Fibroblast of lung (primary cell): ENCODE measurements at regions not wholly inside any gene's neighbourhood (a gene's known extent, or its start where the extent isn't known, plus 50 kb on each side); places are given as distances from the start of the nearest gene placed in this dataset.
"Not testable (repeated sequence)": the region's sequence is repeated elsewhere in the genome, so short reads cannot be mapped to it uniquely, and the experiment has no call there.

ENCODE experiments used
- DNase-seq, 2 donors: peaks; one replicate each; pipeline versions ENCODE4 v3.0.0 to v3.0.0-alpha.2; 2010; ENCODE audit warnings: low read depth in 2 of 2
- H2AFZ ChIP-seq: 2 replicates; pipeline ENCODE4 v1.5.1; 2012; ENCODE audit warnings: low read length, control low read depth, inconsistent platforms
- H3K27ac ChIP-seq: 2 replicates; pipeline ENCODE4 v1.5.1; 2011; ENCODE audit warnings: low read length, control low read depth; ENCODE audit not compliant: insufficient read depth
- H3K27me3 ChIP-seq: 2 replicates; pipeline ENCODE4 v1.5.1; 2011; ENCODE audit warnings: mild to moderate bottlenecking, low read length; ENCODE audit not compliant: control insufficient read depth, insufficient read depth
- H3K36me3 ChIP-seq: 2 replicates; pipeline ENCODE4 v1.5.1; 2011; ENCODE audit warnings: low read length; ENCODE audit not compliant: control insufficient read depth, insufficient read depth
- H3K4me1 ChIP-seq: 2 replicates; pipeline ENCODE4 v1.5.1; 2011; ENCODE audit warnings: low read length; ENCODE audit not compliant: control insufficient read depth, insufficient read depth; ENCODE audit errors: extremely low read depth
- H3K4me2 ChIP-seq: 2 replicates; pipeline ENCODE4 v1.5.1; 2011; ENCODE audit warnings: low read length, control low read depth; ENCODE audit not compliant: insufficient read depth; ENCODE audit errors: extremely low read depth
- H3K4me3 ChIP-seq, 4 experiments: fragments of 200-600 bp in 1 of 4; sonication (generic) in 1 of 4; replicated peaks in 1 of 4; 2 replicates each; pipeline ENCODE4 v1.5.1; 2011 to 2016; ENCODE audit warnings: low read length in 4 of 4, low read depth in 3 of 4, mild to moderate bottlenecking in 3 of 4, control low read depth in 2 of 4, inconsistent platforms in 1 of 4, mixed read lengths in 1 of 4; ENCODE audit not compliant: insufficient read depth in 1 of 4; ENCODE audit errors: control extremely low read depth in 1 of 4
- H3K79me2 ChIP-seq: 2 replicates; pipeline ENCODE4 v1.5.1; 2012; ENCODE audit warnings: mild to moderate bottlenecking, low read length, inconsistent platforms; ENCODE audit not compliant: control insufficient read depth, insufficient read depth
- H3K9ac ChIP-seq: 2 replicates; pipeline ENCODE4 v1.5.1; 2011; ENCODE audit warnings: mild to moderate bottlenecking, low read length, control low read depth; ENCODE audit not compliant: insufficient read depth
- H3K9me3 ChIP-seq: 2 replicates; pipeline ENCODE4 v1.5.1; 2012; ENCODE audit warnings: low read depth, low read length; ENCODE audit not compliant: control insufficient read depth, insufficient read depth
- H4K20me1 ChIP-seq: 2 replicates; pipeline ENCODE4 v1.5.1; 2011; ENCODE audit warnings: low read length; ENCODE audit not compliant: control insufficient read depth, insufficient read depth; ENCODE audit errors: extremely low read depth
- EZH2 ChIP-seq: IDR thresholded peaks from 2 replicates; pipeline ENCODE4 v1.5.1; 2012; ENCODE audit warnings: low read length, control low read depth, mild to moderate bottlenecking; ENCODE audit errors: missing control alignments
- TF ChIP-seq, protein P1 (sequence below), 2 donors: IDR thresholded peaks in 1 of 2; conservative IDR thresholded peaks in 1 of 2; 1 replicate in 1 of 2; 2 replicates in 1 of 2; pipeline ENCODE4 v1.5.1; 2011 to 2012; ENCODE audit warnings: low read length in 2 of 2, control low read depth in 1 of 2, inconsistent platforms in 1 of 2, low read depth in 1 of 2, mild to moderate bottlenecking in 1 of 2

DNA sequence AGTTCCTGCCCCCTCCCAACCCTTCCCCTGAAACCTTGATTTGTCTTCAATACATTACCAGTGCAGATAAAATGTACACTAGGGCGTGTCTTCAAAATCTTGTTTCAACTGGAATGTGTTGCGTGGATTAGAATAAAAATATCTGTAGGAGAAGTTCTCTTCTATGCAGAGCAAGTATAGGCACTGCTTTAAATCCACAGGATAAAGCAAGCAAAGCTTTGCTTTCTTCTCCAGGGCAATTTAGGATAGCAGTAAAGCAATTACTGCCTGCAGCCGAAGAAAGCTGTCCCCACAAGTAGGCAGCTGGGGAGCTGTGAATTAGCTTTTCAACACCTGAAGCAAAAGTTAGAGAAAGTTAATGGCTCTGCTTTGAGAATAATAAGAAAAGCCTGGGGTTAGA, 329.7 kb upstream of the KCNMB2 start:
- peaks cover 3% of the 10 kb centered on the region for H3K4me1 ChIP-seq
- H4K20me1 ChIP-seq, result no peaks in the 10 kb centered on the region
- H3K4me3 ChIP-seq, result no peak overlapping the region
- no peaks in the 10 kb centered on the region for H3K79me2 ChIP-seq
- H2AFZ ChIP-seq, result no peak overlapping the region
- no peak overlapping the region for H3K27ac ChIP-seq
- no peaks in the 10 kb centered on the region for H3K36me3 ChIP-seq
- H3K9ac ChIP-seq, result no peak overlapping the region
- H3K27me3 ChIP-seq, result no peaks in the 10 kb centered on the region
- H3K9me3 ChIP-seq, result no peaks in the 10 kb centered on the region
- no peak overlapping the region for H3K4me2 ChIP-seq
- TF ChIP-seq, protein P1, sequence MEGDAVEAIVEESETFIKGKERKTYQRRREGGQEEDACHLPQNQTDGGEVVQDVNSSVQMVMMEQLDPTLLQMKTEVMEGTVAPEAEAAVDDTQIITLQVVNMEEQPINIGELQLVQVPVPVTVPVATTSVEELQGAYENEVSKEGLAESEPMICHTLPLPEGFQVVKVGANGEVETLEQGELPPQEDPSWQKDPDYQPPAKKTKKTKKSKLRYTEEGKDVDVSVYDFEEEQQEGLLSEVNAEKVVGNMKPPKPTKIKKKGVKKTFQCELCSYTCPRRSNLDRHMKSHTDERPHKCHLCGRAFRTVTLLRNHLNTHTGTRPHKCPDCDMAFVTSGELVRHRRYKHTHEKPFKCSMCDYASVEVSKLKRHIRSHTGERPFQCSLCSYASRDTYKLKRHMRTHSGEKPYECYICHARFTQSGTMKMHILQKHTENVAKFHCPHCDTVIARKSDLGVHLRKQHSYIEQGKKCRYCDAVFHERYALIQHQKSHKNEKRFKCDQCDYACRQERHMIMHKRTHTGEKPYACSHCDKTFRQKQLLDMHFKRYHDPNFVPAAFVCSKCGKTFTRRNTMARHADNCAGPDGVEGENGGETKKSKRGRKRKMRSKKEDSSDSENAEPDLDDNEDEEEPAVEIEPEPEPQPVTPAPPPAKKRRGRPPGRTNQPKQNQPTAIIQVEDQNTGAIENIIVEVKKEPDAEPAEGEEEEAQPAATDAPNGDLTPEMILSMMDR (conservative IDR thresholded peaks at IDR 0.05 in 1 of 2, IDR thresholded peaks at IDR 0.05 in 1 of 2; ENCODE audit: low read depth in 1 of 2, low read length in 2 of 2), result no peak
- no peak for TF ChIP-seq EZH2
- DNase-seq, result no peak

DNA sequence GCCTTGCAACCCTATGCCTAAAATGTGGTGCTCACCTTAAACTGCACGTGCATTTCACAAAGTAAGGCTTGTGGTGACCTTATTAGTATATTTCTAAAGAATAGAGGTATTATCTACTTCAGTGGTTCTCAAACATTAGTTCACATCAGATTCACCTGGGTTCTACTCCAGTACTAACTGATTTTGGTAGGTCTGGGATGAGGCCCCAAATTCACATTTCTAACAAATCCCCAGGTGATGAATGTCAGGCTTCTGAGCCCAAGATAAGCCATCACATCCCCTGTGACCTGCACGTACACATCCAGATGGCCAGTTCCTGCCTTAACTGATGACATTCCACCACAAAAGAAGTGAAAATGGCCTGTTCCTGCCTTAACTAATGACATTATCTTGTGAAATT, 329.1 kb upstream of the KCNMB2 start:
- not testable (repeated sequence) for DNase-seq, H3K36me3 ChIP-seq

GRCh38 chr3:178207627-178208026, 328.6 kb upstream of the KCNMB2 start:
- not testable (repeated sequence) for H4K20me1 ChIP-seq, H2AFZ ChIP-seq, H3K4me3 ChIP-seq, DNase-seq, H3K36me3 ChIP-seq, H3K9me3 ChIP-seq, H3K27ac ChIP-seq, H3K27me3 ChIP-seq, H3K4me1 ChIP-seq, H3K79me2 ChIP-seq, H3K4me2 ChIP-seq, H3K9ac ChIP-seq

More for the DNA sequence above, 329.1 kb upstream of the KCNMB2 start:
- H3K79me2 ChIP-seq, H3K4me2 ChIP-seq, H2AFZ ChIP-seq, H3K9me3 ChIP-seq, H3K4me3 ChIP-seq, H3K27me3 ChIP-seq, H3K4me1 ChIP-seq, H3K27ac ChIP-seq, H3K9ac ChIP-seq, H4K20me1 ChIP-seq: not testable (repeated sequence)

DNA sequence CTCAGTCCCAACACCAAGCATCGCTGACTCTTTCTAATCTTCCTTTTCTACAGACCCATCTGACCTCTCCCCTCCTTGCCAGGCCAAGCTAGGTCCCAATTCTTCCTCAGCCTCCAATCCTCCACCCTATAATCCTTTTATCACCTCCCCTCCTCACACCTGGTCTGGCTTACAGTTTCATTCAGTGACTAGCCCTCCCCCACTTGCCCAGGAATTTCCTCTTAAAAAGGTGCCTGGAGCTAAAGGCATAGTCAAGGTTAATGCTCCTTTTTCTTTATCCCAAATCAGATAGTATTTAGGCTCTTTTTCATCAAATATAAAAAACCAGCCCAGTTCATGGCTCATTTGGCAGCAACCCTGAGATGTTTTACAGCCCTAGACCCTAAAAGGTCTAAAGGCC, 327.1 kb upstream of the KCNMB2 start:
- H3K9me3 ChIP-seq, H3K79me2 ChIP-seq, H3K4me3 ChIP-seq, H3K36me3 ChIP-seq, DNase-seq, H3K4me2 ChIP-seq, H4K20me1 ChIP-seq, H3K9ac ChIP-seq, H3K27me3 ChIP-seq, H3K27ac ChIP-seq, H3K4me1 ChIP-seq, H2AFZ ChIP-seq: not testable (repeated sequence)

- H2AFZ ChIP-seq, H4K20me1 ChIP-seq, H3K4me1 ChIP-seq, H3K9ac ChIP-seq, H3K4me3 ChIP-seq, H3K79me2 ChIP-seq, H3K36me3 ChIP-seq, H3K4me2 ChIP-seq, H3K27me3 ChIP-seq, H3K9me3 ChIP-seq, H3K27ac ChIP-seq: not testable (repeated sequence)
- DNase-seq, result peak in 1 of 2 donors; percentile 33
Measured at GRCh38 chr3:178209618-178210017, 326.6 kb upstream of the KCNMB2 start.

DNA sequence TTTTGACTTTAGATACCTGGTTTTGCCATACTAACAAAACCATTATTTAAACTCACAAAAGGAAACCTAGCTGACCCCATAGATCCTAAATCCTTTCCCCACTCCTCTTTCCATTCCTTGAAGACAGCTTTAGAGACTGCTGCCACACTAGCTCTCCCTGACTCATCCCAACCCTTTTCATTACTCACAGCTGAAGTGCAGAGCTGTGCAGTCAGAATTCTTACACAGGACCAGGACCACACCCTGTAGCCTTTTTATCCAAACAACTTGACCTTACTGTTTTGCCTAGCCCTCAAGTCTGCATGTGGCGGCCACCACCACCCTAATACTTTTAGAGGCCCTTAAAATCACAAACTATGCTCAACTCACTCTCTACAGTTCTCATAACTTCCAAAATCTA, 325.1 kb upstream of the KCNMB2 start:
- H3K27ac ChIP-seq, result not testable (repeated sequence)

More for the DNA sequence above, 325.1 kb upstream of the KCNMB2 start:
- H4K20me1 ChIP-seq, H3K4me1 ChIP-seq, H3K79me2 ChIP-seq, H3K9me3 ChIP-seq, H3K27me3 ChIP-seq, H2AFZ ChIP-seq, H3K36me3 ChIP-seq, H3K4me3 ChIP-seq, H3K4me2 ChIP-seq, H3K9ac ChIP-seq: not testable (repeated sequence)
- DNase-seq, result peak; percentile 49 to 60
